K562 (cell line): ENCODE measurements at regions not wholly inside any gene's neighbourhood (a gene's known extent, or its start where the extent isn't known, plus 50 kb on each side); places are given as distances from the start of the nearest gene placed in this dataset.

Source experiments
- EP300 ChIP-seq: IDR thresholded peaks from 2 replicates; pipeline ENCODE4 v1.6.1; 2012; ENCODE audit warnings: low read length, improper control_type of control experiment
- GTF2F1 ChIP-seq: IDR thresholded peaks from 2 replicates; pipeline ENCODE4 v1.6.1; 2011; ENCODE audit warnings: low read depth, low read length, improper control_type of control experiment
- MXI1 ChIP-seq: IDR thresholded peaks from 2 replicates; pipeline ENCODE4 v1.6.1; 2011; ENCODE audit warnings: low read depth, mild to moderate bottlenecking, improper control_type of control experiment, low read length
- POLR2A ChIP-seq: fragments of 450-650 bp; conservative IDR thresholded peaks from 2 replicates; pipeline ENCODE4 v1.6.1; 2016
- RBFOX2 ChIP-seq: fragments of 200-400 bp; formaldehyde crosslinking; IDR thresholded peaks from 2 replicates; pipeline ENCODE4 v1.6.1; 2017; ENCODE audit warnings: low read depth, mild to moderate bottlenecking, low read length, moderate library complexity
- ZBTB7A ChIP-seq: IDR thresholded peaks from 2 replicates; pipeline ENCODE4 v1.6.1; 2011; ENCODE audit warnings: low read depth, mild to moderate bottlenecking, low read length, moderate library complexity, borderline replicate concordance; ENCODE audit not compliant: control insufficient read depth
- ZNF23 ChIP-seq: fragments of 250-450 bp; sonication (Bioruptor Pico); IDR thresholded peaks from 2 replicates; pipeline ENCODE4 v1.4.0; 2020; ENCODE audit warnings: mild to moderate bottlenecking
- TF ChIP-seq, protein P1 (sequence below), 2 experiments: fragments of 450-650 bp; IDR thresholded peaks; 2 replicates each; pipeline ENCODE4 v1.6.1; 2016
- TF ChIP-seq, protein P2 (sequence below): conservative IDR thresholded peaks from 2 replicates; pipeline ENCODE4 v1.6.1; 2011; ENCODE audit warnings: low read depth, mild to moderate bottlenecking, low read length; ENCODE audit not compliant: control insufficient read depth
- TF ChIP-seq, protein P3 (sequence below), 3 experiments: IDR thresholded peaks in 2 of 3; conservative IDR thresholded peaks in 1 of 3; 2 replicates each; pipeline ENCODE4 v1.5.1; 2011 to 2012; ENCODE audit warnings: low read length in 3 of 3, mild to moderate bottlenecking in 3 of 3, control low read depth in 2 of 3, improper control_type of control experiment in 1 of 3, inconsistent platforms in 1 of 3, low read depth in 1 of 3, mixed read lengths in 1 of 3, moderate library complexity in 1 of 3; ENCODE audit not compliant: insufficient read depth in 2 of 3

DNA sequence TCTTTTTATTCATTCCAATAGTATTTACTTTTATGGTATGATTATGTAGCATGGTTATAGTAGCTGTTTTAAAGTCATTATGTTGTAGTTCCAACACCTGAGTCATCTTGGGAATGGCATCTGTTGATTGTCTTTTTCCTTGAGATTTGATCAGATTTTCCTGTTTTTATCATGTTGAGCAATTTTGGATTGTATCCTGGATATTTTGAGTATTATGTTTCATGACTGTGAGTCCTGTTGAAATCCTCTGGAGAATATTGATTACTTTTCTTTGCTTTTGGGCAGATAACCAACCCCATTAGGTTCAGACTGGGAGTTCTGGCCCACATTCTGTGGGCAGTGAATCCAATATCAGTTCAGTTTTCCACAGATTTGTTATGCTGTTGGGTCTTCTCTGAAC lies 163.2 kb upstream of the SPRED2 start:
- no peak for TF ChIP-seq ZBTB7A
- no peak for TF ChIP-seq RBFOX2
- TF ChIP-seq POLR2A: no peak
- TF ChIP-seq, protein P1, sequence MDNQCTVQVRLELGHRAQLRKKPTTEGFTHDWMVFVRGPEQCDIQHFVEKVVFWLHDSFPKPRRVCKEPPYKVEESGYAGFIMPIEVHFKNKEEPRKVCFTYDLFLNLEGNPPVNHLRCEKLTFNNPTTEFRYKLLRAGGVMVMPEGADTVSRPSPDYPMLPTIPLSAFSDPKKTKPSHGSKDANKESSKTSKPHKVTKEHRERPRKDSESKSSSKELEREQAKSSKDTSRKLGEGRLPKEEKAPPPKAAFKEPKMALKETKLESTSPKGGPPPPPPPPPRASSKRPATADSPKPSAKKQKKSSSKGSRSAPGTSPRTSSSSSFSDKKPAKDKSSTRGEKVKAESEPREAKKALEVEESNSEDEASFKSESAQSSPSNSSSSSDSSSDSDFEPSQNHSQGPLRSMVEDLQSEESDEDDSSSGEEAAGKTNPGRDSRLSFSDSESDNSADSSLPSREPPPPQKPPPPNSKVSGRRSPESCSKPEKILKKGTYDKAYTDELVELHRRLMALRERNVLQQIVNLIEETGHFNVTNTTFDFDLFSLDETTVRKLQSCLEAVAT (IDR thresholded peaks at IDR 0.05): no peak
- TF ChIP-seq, protein P2, sequence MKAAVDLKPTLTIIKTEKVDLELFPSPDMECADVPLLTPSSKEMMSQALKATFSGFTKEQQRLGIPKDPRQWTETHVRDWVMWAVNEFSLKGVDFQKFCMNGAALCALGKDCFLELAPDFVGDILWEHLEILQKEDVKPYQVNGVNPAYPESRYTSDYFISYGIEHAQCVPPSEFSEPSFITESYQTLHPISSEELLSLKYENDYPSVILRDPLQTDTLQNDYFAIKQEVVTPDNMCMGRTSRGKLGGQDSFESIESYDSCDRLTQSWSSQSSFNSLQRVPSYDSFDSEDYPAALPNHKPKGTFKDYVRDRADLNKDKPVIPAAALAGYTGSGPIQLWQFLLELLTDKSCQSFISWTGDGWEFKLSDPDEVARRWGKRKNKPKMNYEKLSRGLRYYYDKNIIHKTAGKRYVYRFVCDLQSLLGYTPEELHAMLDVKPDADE: no peak
- no peak for TF ChIP-seq ZNF23
- TF ChIP-seq GTF2F1: no peak
- TF ChIP-seq, protein P3, sequence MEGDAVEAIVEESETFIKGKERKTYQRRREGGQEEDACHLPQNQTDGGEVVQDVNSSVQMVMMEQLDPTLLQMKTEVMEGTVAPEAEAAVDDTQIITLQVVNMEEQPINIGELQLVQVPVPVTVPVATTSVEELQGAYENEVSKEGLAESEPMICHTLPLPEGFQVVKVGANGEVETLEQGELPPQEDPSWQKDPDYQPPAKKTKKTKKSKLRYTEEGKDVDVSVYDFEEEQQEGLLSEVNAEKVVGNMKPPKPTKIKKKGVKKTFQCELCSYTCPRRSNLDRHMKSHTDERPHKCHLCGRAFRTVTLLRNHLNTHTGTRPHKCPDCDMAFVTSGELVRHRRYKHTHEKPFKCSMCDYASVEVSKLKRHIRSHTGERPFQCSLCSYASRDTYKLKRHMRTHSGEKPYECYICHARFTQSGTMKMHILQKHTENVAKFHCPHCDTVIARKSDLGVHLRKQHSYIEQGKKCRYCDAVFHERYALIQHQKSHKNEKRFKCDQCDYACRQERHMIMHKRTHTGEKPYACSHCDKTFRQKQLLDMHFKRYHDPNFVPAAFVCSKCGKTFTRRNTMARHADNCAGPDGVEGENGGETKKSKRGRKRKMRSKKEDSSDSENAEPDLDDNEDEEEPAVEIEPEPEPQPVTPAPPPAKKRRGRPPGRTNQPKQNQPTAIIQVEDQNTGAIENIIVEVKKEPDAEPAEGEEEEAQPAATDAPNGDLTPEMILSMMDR (IDR thresholded peaks at IDR 0.05 in 2 of 3, conservative IDR thresholded peaks at IDR 0.05 in 1 of 3; ENCODE audit: insufficient read depth in 2 of 3, low read depth in 1 of 3, low read length in 3 of 3): no peak
- no peak for TF ChIP-seq EP300
- no peak for TF ChIP-seq MXI1
